22Rv1 (cell line): ENCODE measurements at regions not wholly inside any gene's neighbourhood (a gene's known extent, or its start where the extent isn't known, plus 50 kb on each side); places are given as distances from the start of the nearest gene placed in this dataset.
"Not testable (repeated sequence)": the region's sequence is repeated elsewhere in the genome, so short reads cannot be mapped to it uniquely, and the experiment has no call there.

ENCODE experiments used
- H3K27ac ChIP-seq: fragments of 450-650 bp; 2 replicates; pipeline ENCODE4 v1.5.1; 2017
- CTCF ChIP-seq: fragments of 450-650 bp; IDR thresholded peaks from 2 replicates; pipeline ENCODE4 v1.5.1; 2017; ENCODE audit warnings: mild to moderate bottlenecking
- ZFX ChIP-seq: fragments of 450-650 bp; IDR thresholded peaks from 2 replicates; pipeline ENCODE4 v1.6.1; 2017; ENCODE audit warnings: antibody characterized with exemption, borderline replicate concordance

- H3K27ac ChIP-seq, result no peak overlapping the region
Measured at GRCh38 chr7:149595541-149595940, 97.9 kb upstream of the ZNF746 start.

DNA sequence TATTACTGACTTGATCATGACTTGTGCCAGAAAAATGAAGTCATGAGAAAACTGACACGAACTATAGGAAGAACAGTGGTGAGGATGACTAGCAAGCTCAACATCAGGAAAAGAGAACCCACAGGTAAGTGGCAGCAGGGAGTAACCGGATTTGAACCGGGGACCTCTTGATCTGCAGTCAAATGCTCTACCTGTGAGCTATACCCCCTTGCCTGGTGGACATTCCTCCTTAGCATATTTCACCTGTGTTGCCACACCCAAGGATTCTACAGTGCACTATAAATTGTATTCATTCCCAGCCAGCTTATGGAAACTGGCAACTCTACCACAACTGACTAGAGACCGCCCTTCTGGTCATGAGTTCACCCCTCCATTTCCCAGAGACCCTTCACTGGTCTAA is 97.5 kb upstream of the ZNF746 start:
- H3K27ac ChIP-seq, result no peak overlapping the region
- TF ChIP-seq CTCF (no peak), ZFX (no peak)

More at GRCh38 chr7:149595541-149595940, 97.9 kb upstream of the ZNF746 start:
- no peak for TF ChIP-seq ZFX
- no peak for TF ChIP-seq CTCF

DNA sequence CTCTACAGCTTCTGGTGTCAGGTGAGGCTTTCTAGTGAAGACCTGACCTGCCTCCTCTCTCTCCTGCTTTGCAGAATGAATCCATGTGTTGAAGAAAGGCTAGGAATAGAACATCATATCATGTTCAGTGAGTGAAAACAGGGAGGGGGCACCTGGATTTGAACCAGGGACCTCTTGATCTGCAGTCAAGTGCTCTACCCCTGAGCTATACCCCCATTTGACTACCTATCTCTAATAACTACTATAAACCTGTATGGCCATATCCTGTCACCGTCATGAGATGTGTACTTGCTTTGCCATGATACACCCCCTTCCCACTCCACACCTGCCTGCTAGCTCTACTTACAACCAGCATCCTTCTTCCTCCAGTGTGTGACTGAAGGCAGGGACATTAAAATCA is 91.3 kb upstream of the ZNF746 start:
- TF ChIP-seq ZFX (no peak), CTCF (no peak)

GRCh38 chr7:149586646-149587645 is 89.3 kb upstream of the ZNF746 start:
- H3K27ac ChIP-seq, result peak overlapping the region; percentile 52
- no peak for TF ChIP-seq CTCF
- no peak for TF ChIP-seq ZFX

More for the DNA sequence above, 91.3 kb upstream of the ZNF746 start:
- H3K27ac ChIP-seq, result no peak overlapping the region

DNA sequence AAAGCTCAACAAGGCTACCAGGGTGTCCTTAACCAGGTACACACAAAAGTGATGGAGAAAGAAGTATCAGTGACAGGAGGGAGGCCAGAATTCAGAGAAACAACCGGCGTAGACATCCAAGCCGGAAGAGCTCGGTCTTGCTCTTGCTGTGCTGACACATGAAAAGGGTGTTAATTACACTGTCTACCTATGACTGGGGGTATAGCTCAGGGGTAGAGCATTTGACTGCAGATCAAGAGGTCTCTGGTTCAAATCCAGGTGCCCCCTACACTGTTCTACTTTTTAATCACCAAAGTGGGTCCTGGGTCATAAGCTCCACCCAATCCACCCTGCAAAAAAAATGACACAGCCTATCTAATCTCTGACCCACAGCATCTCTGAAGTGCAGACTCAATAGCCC is 86.9 kb upstream of the ZNF746 start:
- TF ChIP-seq ZFX (no peak), CTCF (no peak)

DNA sequence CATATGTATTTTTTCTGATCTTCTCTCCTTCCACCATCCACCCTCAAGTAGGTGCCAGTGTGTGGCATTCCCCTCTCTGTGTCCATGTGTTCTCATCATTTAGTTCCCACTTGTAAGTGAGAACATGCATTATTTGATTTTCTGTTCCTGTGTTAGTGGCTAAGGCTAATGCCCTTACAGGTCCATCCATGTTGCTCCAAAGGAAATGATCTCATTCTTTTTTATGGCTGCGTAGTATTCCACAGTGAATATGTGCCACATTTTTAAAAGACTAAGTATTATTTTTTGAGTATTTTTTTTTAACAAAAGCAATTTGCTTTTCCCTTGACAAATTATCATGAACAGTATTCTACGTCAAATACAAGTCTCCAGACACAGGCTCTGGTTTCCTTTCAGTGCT is 86.4 kb upstream of the ZNF746 start:
- TF ChIP-seq CTCF (no peak), ZFX (no peak)

More for the DNA sequence above, 86.9 kb upstream of the ZNF746 start:
- no peak overlapping the region for H3K27ac ChIP-seq

DNA sequence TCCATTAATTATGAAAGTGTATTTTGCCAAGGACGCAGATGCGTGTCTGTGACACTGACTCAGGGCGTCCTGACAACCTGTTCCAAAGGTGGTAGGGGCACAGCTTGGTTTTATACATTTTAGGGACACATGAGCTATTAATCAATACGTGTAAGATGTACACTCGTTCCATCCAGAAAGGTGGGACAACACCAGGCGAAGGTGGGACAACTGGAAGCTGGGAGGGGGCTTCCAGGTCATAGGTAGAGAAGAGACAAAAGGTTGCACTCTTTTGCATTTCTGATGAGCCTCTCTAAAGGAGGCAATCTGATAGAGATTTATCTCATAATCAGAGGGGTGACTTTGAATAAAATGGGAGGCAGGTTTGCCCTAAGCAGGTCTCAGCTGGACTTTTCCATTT is 82.7 kb upstream of the ZNF746 start:
- TF ChIP-seq CTCF, result no peak
- no peak for TF ChIP-seq ZFX
- no peak overlapping the region for H3K27ac ChIP-seq

More for the DNA sequence above, 86.4 kb upstream of the ZNF746 start:
- no peak overlapping the region for H3K27ac ChIP-seq

DNA sequence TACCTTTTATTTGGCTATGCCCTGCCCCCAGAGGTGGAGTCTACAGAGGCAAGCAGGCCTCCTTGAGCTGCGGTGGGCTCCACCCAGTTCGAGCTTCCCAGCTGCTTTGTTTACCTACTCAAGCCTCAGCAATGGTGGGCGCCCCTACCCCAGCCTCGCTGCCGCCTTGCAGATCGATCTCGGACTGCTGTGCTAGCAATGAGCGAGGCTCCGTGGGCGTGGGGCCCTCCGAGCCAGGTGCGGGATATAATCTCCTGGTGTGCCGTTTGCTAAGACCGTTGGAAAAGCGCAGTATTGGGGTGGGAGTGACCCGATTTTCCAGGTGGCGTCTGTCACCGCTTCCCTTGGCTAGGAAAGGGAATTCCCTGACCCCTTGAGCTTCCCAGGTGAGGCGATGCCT is 81.8 kb upstream of the ZNF746 start:
- H3K27ac ChIP-seq, result not testable (repeated sequence)

DNA sequence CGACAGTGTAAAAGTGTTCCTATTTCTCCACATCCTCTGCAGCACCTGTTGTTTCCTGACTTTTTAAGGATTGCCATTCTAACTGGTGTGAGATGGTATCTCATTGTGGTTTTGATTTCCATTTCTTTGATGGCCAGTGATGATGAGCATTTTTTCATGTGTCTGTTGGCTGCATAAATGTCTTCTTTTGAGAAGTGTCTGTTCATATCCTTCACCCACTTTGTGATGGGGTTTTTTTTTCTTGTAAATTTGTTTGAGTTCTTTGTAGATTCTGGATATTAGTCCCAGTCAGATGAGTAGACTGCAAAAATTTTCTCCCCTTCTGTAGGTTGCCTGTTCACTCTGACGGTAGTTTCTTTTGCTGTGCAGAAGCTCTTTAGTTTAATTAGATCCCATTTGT is 76.8 kb upstream of the ZNF746 start:
- not testable (repeated sequence) for H3K27ac ChIP-seq
